HepG2 (cell line): ENCODE measurements at regions not wholly inside any gene's neighbourhood (a gene's known extent, or its start where the extent isn't known, plus 50 kb on each side); places are given as distances from the start of the nearest gene placed in this dataset.

ENCODE experiments used
- CEBPB ChIP-seq: IDR thresholded peaks from 2 replicates; pipeline ENCODE4 v1.6.1; 2011; ENCODE audit warnings: low read depth, low read length, improper control_type of control experiment, borderline replicate concordance
- EZH2 ChIP-seq: conservative IDR thresholded peaks from 2 replicates; pipeline ENCODE4 v1.6.1; 2012; ENCODE audit warnings: mild to moderate bottlenecking, low read depth, low read length, moderate library complexity
- PAWR ChIP-seq: sonication (generic); formaldehyde crosslinking; IDR thresholded peaks from 2 replicates; pipeline ENCODE4 v1.4.0; 2020; ENCODE audit warnings: missing genetic modification reagents, mild to moderate bottlenecking, borderline replicate concordance
- RAD21 ChIP-seq: fragments of 450-650 bp; formaldehyde crosslinking; IDR thresholded peaks from 2 replicates; pipeline ENCODE4 v1.5.0; 2020; ENCODE audit warnings: mild to moderate bottlenecking
- ZNF292 ChIP-seq: sonication (generic); formaldehyde crosslinking; IDR thresholded peaks from 2 replicates; pipeline ENCODE4 v1.8.1; 2022; ENCODE audit warnings: mild to moderate bottlenecking, low read depth, missing genetic modification reagents, borderline replicate concordance

GRCh38 chr2:142234741-142235140, 103.9 kb upstream of the LRP1B start:
- TF ChIP-seq ZNF292: no peak
- no peak for TF ChIP-seq EZH2
- TF ChIP-seq RAD21 (CRISPR knock-in tag): no peak
- TF ChIP-seq PAWR (CRISPR knock-in tag): no peak
- no peak for TF ChIP-seq CEBPB
